ENCODE measurements at regions not wholly inside any gene's neighbourhood (a gene's known extent, or its start where the extent isn't known, plus 50 kb on each side); places are given as distances from the start of the nearest gene placed in this dataset.

GRCh38 chr6:14742680-14743079 is 503.2 kb upstream of the JARID2 start:
- TF ChIP-seq GATA3 (IDR thresholded peaks at IDR 0.05; ENCODE audit: low read depth, low read length), result no peak
- TF ChIP-seq GATA2 (IDR thresholded peaks at IDR 0.05; ENCODE audit: low read depth, low read length), result no peak

GRCh38 chr6:14743144-14743473 is 502.8 kb upstream of the JARID2 start:
- no peak for TF ChIP-seq GATA3 (IDR thresholded peaks at IDR 0.05; ENCODE audit: low read depth, low read length)
- TF ChIP-seq GATA2 (IDR thresholded peaks at IDR 0.05; ENCODE audit: low read depth, low read length), result no peak

GRCh38 chr6:14743474-14744211 is 502.2 kb upstream of the JARID2 start:
- no peak for TF ChIP-seq GATA2 (IDR thresholded peaks at IDR 0.05; ENCODE audit: low read depth, low read length)
- no peak for TF ChIP-seq GATA3 (IDR thresholded peaks at IDR 0.05; ENCODE audit: low read depth, low read length)

- no peak for TF ChIP-seq GATA3 (IDR thresholded peaks at IDR 0.05; ENCODE audit: low read depth, low read length)
- TF ChIP-seq GATA2 (IDR thresholded peaks at IDR 0.05; ENCODE audit: low read depth, low read length), result no peak
These were observed 501.7 kb upstream of the JARID2 start for GRCh38 chr6:14744212-14744556.

- no peak for TF ChIP-seq GATA2 (IDR thresholded peaks at IDR 0.05; ENCODE audit: low read depth, low read length)
These were observed 499.6 kb upstream of the JARID2 start for GRCh38 chr6:14746139-14746837.

GRCh38 chr6:14747881-14748520 is 497.9 kb upstream of the JARID2 start:
- TF ChIP-seq GATA2 (IDR thresholded peaks at IDR 0.05; ENCODE audit: low read depth, low read length), result no peak
- TF ChIP-seq GATA3 (IDR thresholded peaks at IDR 0.05; ENCODE audit: low read depth, low read length), result no peak

GRCh38 chr6:14748679-14749078 is 497.2 kb upstream of the JARID2 start:
- TF ChIP-seq GATA2 (IDR thresholded peaks at IDR 0.05; ENCODE audit: low read depth, low read length), result no peak
- TF ChIP-seq GATA3 (IDR thresholded peaks at IDR 0.05; ENCODE audit: low read depth, low read length), result no peak

- TF ChIP-seq GATA2 (IDR thresholded peaks at IDR 0.05; ENCODE audit: low read depth, low read length) (no peak), GATA3 (IDR thresholded peaks at IDR 0.05; ENCODE audit: low read depth, low read length) (no peak)
These were observed 495.7 kb upstream of the JARID2 start for GRCh38 chr6:14750059-14750661.

- TF ChIP-seq GATA2 (IDR thresholded peaks at IDR 0.05; ENCODE audit: low read depth, low read length) (no peak), GATA3 (IDR thresholded peaks at IDR 0.05; ENCODE audit: low read depth, low read length) (no peak)
These were observed 494.2 kb upstream of the JARID2 start for GRCh38 chr6:14751645-14752175.

- TF ChIP-seq GATA2 (IDR thresholded peaks at IDR 0.05; ENCODE audit: low read depth, low read length) (no peak), GATA3 (IDR thresholded peaks at IDR 0.05; ENCODE audit: low read depth, low read length) (no peak)
These were observed 490.9 kb upstream of the JARID2 start for GRCh38 chr6:14754751-14755513.

- TF ChIP-seq GATA3 (IDR thresholded peaks at IDR 0.05; ENCODE audit: low read depth, low read length) (no peak), GATA2 (IDR thresholded peaks at IDR 0.05; ENCODE audit: low read depth, low read length) (no peak)
These were observed 489.5 kb upstream of the JARID2 start for GRCh38 chr6:14756340-14756739.

- TF ChIP-seq GATA2 (IDR thresholded peaks at IDR 0.05; ENCODE audit: low read depth, low read length) (no peak), GATA3 (IDR thresholded peaks at IDR 0.05; ENCODE audit: low read depth, low read length) (no peak)
These were observed 488.9 kb upstream of the JARID2 start for GRCh38 chr6:14757014-14757413.

GRCh38 chr6:14757418-14757817 is 488.5 kb upstream of the JARID2 start:
- TF ChIP-seq GATA3 (IDR thresholded peaks at IDR 0.05; ENCODE audit: low read depth, low read length) (no peak), GATA2 (IDR thresholded peaks at IDR 0.05; ENCODE audit: low read depth, low read length) (no peak)
